Peyer's patch (tissue), 4 donors: ENCODE measurements at regions not wholly inside any gene's neighbourhood (a gene's known extent, or its start where the extent isn't known, plus 50 kb on each side); places are given as distances from the start of the nearest gene placed in this dataset.
"Not testable (repeated sequence)": the region's sequence is repeated elsewhere in the genome, so short reads cannot be mapped to it uniquely, and the experiment has no call there.

ENCODE experiments used
- DNase-seq, 3 donors: peaks; one replicate each; pipeline ENCODE4 v3.0.0-alpha.2; 2017 to 2019
- H3K27ac ChIP-seq, 4 donors: fragments of 200-600 bp; sonication (generic); one replicate each; pipeline ENCODE4 v1.5.1; 2016 to 2019
- H3K27me3 ChIP-seq, 2 donors: fragments of 200-600 bp; sonication (generic); one replicate each; pipeline ENCODE4 v1.5.1; 2019
- H3K36me3 ChIP-seq, 3 donors: fragments of 200-600 bp; sonication (generic); one replicate each; pipeline ENCODE4 v1.5.1; 2016 to 2019
- H3K4me1 ChIP-seq, 4 donors: fragments of 200-600 bp; sonication (generic); one replicate each; pipeline ENCODE4 v1.5.1; 2016 to 2019
- H3K4me3 ChIP-seq, 4 donors: fragments of 200-600 bp; sonication (generic); 1 replicate in 3 of 4; 2 replicates in 1 of 4; pipeline ENCODE4 v1.5.1; 2016 to 2019; ENCODE audit warnings: mild to moderate bottlenecking in 1 of 4
- H3K9me3 ChIP-seq, 4 donors: fragments of 200-600 bp; sonication (generic); one replicate each; pipeline ENCODE4 v1.5.1; 2016 to 2019; ENCODE audit warnings: mild to moderate bottlenecking in 1 of 4

- H3K27ac ChIP-seq, H3K36me3 ChIP-seq, H3K4me3 ChIP-seq, H3K4me1 ChIP-seq, H3K9me3 ChIP-seq, H3K27me3 ChIP-seq, DNase-seq: not testable (repeated sequence)
These were observed 5465.1 kb upstream of the TPTE start for GRCh38 chr21:5055996-5056962.

DNA sequence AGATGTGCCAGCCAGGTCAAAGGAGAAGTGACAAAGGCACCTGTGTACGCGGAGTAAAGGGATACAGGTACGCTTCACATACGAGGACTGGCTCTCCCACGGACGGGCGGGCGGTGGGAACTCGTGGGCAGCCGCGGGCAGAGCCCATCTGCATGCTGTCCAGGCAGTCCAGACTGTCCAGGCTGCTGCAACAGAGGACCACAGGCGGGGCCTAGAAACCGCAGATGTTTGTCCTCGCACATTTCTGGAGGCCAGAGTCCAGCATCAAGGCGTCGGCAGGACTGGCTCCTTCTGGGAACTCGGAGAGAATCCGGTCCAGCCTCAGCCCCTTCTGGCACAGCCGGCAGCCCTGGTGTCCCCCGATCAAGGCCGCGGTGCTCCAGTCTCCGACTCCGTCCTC is 5464.3 kb upstream of the TPTE start:
- H3K27ac ChIP-seq, H3K27me3 ChIP-seq, H3K9me3 ChIP-seq, DNase-seq, H3K4me1 ChIP-seq, H3K4me3 ChIP-seq, H3K36me3 ChIP-seq: not testable (repeated sequence)

DNA sequence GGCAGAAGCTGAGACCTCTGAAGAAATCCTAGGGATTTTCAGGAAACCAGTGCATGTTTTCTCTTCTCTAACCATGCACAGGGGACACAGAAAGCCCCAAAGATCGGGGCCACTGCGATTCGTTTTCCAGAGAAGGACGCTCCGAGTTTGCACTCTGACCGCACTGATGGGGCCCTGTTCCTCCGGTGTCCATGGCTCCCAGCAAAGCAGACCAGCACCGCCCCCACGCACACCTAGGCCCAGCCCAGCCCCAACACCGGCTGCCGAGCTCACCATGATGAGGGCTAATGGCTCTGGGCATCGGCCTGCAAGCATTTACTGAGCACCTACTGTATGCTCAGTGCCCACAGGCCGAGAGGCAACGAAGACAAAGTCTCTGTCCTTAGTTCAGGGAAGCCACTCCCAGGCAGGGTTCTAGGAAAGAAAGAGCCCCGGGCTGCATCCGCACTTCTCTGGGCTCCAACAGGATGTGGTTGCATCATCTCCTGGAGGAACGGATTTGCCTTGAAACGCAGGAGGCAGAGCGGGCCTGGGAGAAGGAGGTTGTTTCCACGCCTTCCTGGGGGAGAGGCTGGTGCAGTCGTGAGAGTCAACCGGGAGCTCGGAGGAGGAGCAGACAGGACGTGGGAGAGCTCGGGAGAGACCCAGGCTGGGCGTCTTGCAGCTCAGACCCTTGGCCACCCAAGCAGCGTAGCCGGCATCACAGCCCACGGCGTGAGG is 5460.9 kb upstream of the TPTE start:
- not testable (repeated sequence) for H3K36me3 ChIP-seq, H3K4me3 ChIP-seq, H3K4me1 ChIP-seq, DNase-seq, H3K27me3 ChIP-seq, H3K27ac ChIP-seq, H3K9me3 ChIP-seq

DNA sequence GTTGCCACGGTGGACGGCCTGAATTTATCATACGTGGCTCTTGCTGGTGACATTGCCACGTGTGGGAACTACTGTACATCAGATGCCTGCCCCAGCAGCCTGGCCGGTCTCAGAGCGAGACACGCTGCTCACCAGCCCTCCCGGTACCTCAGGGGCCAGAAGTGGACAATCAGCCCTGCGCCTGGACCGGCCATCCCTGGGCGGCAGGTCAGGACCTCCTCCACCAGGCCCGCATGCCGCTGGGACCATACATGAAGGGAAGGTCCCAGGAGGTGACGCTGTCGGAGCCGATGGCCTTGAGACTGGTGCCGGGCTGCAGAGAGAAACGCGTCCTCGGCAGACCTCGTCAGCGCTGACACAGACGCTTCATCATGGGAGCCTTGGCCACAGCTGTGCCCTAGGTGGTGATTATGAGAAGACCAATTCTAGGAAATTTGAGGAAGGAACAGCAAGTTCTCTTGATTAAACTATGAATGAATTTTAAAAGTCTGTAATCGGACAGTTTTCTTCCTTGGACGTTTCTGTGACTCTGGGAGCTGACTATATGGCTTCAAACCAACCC is 5456.7 kb upstream of the TPTE start:
- not testable (repeated sequence) for H3K4me1 ChIP-seq, H3K4me3 ChIP-seq, H3K27ac ChIP-seq, H3K9me3 ChIP-seq, H3K27me3 ChIP-seq, H3K36me3 ChIP-seq
- peak in 1 of 3 donors; percentile 31 for DNase-seq

GRCh38 chr21:5065240-5066211 is 5455.9 kb upstream of the TPTE start:
- H3K27ac ChIP-seq, H3K4me1 ChIP-seq, H3K27me3 ChIP-seq, H3K4me3 ChIP-seq, H3K9me3 ChIP-seq, H3K36me3 ChIP-seq: not testable (repeated sequence)
- DNase-seq = peak in 2 of 3 donors; percentile 72 to 82

- H3K27ac ChIP-seq, DNase-seq, H3K9me3 ChIP-seq: not testable (repeated sequence)
These were observed 5454.6 kb upstream of the TPTE start for GRCh38 chr21:5066682-5067251.

GRCh38 chr21:5067326-5068048 is 5453.9 kb upstream of the TPTE start:
- H3K4me1 ChIP-seq, H3K4me3 ChIP-seq, H3K9me3 ChIP-seq, H3K36me3 ChIP-seq, DNase-seq, H3K27me3 ChIP-seq, H3K27ac ChIP-seq: not testable (repeated sequence)

More at GRCh38 chr21:5066682-5067251, 5454.6 kb upstream of the TPTE start:
- H3K27me3 ChIP-seq, H3K36me3 ChIP-seq, H3K4me1 ChIP-seq, H3K4me3 ChIP-seq: not testable (repeated sequence)

DNA sequence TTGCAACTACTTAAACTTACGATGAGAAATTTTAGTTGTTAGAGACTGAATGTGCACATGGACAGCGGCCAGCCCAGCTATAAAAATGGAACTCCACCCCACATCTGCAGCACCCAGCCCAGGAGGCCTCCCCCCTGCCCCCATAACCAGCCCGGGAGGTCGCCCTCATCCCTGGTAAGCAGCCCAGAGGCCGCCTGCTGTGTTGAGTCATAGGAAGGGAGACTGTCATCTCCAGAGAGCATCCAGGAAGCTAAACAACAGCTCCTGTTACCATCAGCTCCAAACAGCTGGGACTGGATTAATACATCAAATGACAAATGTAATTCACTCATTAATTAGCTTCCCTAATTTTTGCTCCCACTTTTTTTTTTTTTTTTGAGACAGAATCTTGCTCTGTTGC is 5452.7 kb upstream of the TPTE start:
- not testable (repeated sequence) for H3K4me3 ChIP-seq, H3K4me1 ChIP-seq, H3K9me3 ChIP-seq, DNase-seq, H3K27me3 ChIP-seq, H3K36me3 ChIP-seq, H3K27ac ChIP-seq

GRCh38 chr21:5071180-5071579 is 5450.2 kb upstream of the TPTE start:
- not testable (repeated sequence) for H3K27ac ChIP-seq, H3K27me3 ChIP-seq, H3K4me3 ChIP-seq, H3K36me3 ChIP-seq, H3K9me3 ChIP-seq, DNase-seq, H3K4me1 ChIP-seq

DNA sequence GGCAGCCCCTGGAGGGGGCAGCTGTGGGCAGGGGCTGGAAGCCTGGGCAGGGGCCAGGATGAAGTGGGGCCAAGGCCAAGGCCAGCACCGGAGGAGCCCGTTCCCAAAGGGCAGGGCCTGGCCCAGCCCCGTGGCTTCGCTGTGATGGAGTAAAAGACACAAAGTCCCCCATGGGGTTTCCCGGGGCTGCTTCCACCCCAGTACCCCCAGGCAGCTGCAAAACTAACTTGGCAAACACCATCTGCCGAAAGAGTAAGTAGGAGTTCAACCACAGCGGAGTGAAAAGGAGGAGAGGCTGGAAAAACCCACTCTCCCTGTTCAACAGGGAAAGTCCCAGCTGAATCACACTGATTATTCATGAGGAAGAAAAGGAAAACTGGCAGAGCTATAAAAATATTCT is 5444.5 kb upstream of the TPTE start:
- H3K4me3 ChIP-seq, H3K27ac ChIP-seq, H3K4me1 ChIP-seq, DNase-seq, H3K27me3 ChIP-seq, H3K36me3 ChIP-seq, H3K9me3 ChIP-seq: not testable (repeated sequence)

- not testable (repeated sequence) for H3K4me1 ChIP-seq, H3K27me3 ChIP-seq, DNase-seq, H3K36me3 ChIP-seq, H3K27ac ChIP-seq, H3K4me3 ChIP-seq, H3K9me3 ChIP-seq
These were observed 5442.0 kb upstream of the TPTE start for GRCh38 chr21:5079361-5079760.

- H3K36me3 ChIP-seq, H3K9me3 ChIP-seq, DNase-seq, H3K27me3 ChIP-seq, H3K27ac ChIP-seq, H3K4me1 ChIP-seq, H3K4me3 ChIP-seq: not testable (repeated sequence)
These were observed 5441.4 kb upstream of the TPTE start for GRCh38 chr21:5080015-5080414.

- not testable (repeated sequence) for H3K4me1 ChIP-seq, H3K4me3 ChIP-seq, H3K36me3 ChIP-seq, H3K27me3 ChIP-seq, DNase-seq, H3K27ac ChIP-seq, H3K9me3 ChIP-seq
These were observed 5437.1 kb upstream of the TPTE start for GRCh38 chr21:5084246-5084645.
